ENCODE measurements at regions not wholly inside any gene's neighbourhood (a gene's known extent, or its start where the extent isn't known, plus 50 kb on each side); places are given as distances from the start of the nearest gene placed in this dataset.

- TF ChIP-seq POLR2A (IDR thresholded peaks at IDR 0.05) (no peak), CTCF (IDR thresholded peaks at IDR 0.05 in 4 of 5, conservative IDR thresholded peaks at IDR 0.05 in 1 of 5) (no peak)
Observed at GRCh38 chr9:99621040-99621439, 200.6 kb upstream of the NR4A3 start.
